GM12892 (cell line): ENCODE measurements at regions not wholly inside any gene's neighbourhood (a gene's known extent, or its start where the extent isn't known, plus 50 kb on each side); places are given as distances from the start of the nearest gene placed in this dataset.

Experiments used
- POLR2A ChIP-seq: IDR thresholded peaks from 2 replicates; pipeline ENCODE4 v1.6.1; 2011; ENCODE audit warnings: low read depth, low read length, control low read depth
- POLR2AphosphoS5 ChIP-seq: IDR thresholded peaks from 2 replicates; pipeline ENCODE4 v1.6.1; 2011; ENCODE audit warnings: low read depth, low read length, control low read depth
- TAF1 ChIP-seq: IDR thresholded peaks from 2 replicates; pipeline ENCODE4 v1.6.1; 2011; ENCODE audit warnings: low read depth, mild to moderate bottlenecking, control low read depth, low read length, borderline replicate concordance

DNA sequence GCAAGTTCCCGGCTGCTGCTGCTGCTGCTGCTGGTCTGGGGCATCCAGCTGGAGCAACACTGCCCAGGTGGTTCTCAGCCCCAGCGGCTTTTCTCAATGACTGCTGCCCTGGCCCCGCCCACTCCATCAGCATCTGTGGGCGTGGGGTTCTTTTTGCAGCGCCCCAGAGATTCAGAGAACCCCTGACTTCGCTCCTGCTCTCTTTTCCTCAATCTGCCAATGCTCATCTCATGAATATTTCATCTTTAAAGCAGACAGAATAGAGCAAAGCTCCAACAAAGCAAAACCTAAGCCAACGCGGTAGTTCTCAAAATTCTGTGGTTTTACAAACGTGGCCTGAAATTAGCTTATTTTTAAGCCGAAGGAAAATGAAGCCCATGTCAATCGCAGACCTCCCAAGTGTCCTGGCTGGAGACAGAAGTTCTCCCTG lies 363.6 kb downstream of the CTTN start:
- TF ChIP-seq POLR2AphosphoS5 (no peak), POLR2A (no peak), TAF1 (no peak)
